ENCODE measurements at regions not wholly inside any gene's neighbourhood (a gene's known extent, or its start where the extent isn't known, plus 50 kb on each side); places are given as distances from the start of the nearest gene placed in this dataset.

DNA sequence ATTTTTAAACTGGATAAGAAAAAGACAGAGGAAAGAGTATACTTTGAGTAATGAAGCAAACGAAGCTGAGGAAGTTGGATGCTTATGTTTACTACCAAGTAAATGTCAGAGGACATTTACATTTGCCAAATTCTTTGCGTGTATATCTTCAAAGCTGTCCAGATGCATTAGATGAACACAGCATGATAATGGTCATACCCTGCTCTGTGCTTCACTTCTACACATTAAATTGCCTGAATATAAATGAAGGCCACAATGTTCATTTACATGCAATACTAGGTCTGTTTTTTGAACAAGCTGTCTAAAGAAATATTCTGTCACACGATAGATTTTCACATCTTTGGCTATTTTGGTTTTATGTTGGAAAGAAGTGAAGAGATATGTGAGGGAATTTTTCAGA lies 405.8 kb upstream of the ADAMTS9 start:
- in situ Hi-C loops (cut with HindIII; ENCODE audit: low pct_ligation_motif_present, low sequenced_read_pairs), result no loop called here
- TF ChIP-seq, protein P1, sequence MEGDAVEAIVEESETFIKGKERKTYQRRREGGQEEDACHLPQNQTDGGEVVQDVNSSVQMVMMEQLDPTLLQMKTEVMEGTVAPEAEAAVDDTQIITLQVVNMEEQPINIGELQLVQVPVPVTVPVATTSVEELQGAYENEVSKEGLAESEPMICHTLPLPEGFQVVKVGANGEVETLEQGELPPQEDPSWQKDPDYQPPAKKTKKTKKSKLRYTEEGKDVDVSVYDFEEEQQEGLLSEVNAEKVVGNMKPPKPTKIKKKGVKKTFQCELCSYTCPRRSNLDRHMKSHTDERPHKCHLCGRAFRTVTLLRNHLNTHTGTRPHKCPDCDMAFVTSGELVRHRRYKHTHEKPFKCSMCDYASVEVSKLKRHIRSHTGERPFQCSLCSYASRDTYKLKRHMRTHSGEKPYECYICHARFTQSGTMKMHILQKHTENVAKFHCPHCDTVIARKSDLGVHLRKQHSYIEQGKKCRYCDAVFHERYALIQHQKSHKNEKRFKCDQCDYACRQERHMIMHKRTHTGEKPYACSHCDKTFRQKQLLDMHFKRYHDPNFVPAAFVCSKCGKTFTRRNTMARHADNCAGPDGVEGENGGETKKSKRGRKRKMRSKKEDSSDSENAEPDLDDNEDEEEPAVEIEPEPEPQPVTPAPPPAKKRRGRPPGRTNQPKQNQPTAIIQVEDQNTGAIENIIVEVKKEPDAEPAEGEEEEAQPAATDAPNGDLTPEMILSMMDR (IDR thresholded peaks at IDR 0.05; ENCODE audit: low read depth, low read length, missing control alignments), result no peak
- Histone ChIP-seq H3K27me3 (replicated peaks) (no peaks in the 10 kb centered on the region), H3K4me3 (ENCODE audit: low read depth, low read length) (no peak overlapping the region), H3K27ac (no peak overlapping the region), H3K36me3 (replicated peaks) (no peaks in the 10 kb centered on the region)
- DNase-seq, result no peak

DNA sequence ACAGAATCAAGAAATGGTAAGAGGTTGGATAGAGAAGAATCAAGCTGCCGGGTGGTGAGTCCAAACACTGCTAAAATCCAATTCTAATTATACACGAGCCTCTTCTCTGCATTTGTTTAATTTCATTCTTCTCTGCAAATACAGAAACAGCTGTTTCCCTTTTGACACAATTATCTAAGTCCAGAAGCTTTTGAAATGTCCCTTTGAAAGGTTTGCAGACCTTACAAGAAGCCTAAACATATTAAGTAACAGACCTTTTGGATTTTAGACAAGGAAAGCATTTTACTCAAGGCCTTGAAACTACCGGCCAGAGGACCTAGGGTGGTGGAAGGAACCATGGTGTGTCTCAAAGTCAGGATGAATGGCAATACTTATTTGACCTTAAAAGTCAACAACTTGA lies 403.8 kb upstream of the ADAMTS9 start:
- H3K27me3 ChIP-seq (replicated peaks), result no peaks in the 10 kb centered on the region
- DNase-seq, result no peak
- H3K27ac ChIP-seq, result no peak overlapping the region
- H3K36me3 ChIP-seq (replicated peaks), result no peaks in the 10 kb centered on the region
- no peak overlapping the region for H3K4me3 ChIP-seq (ENCODE audit: low read depth, low read length)
- in situ Hi-C loops (cut with HindIII; ENCODE audit: low pct_ligation_motif_present, low sequenced_read_pairs), result no loop called here
- TF ChIP-seq, protein P1 (IDR thresholded peaks at IDR 0.05; ENCODE audit: low read depth, low read length, missing control alignments), result no peak

DNA sequence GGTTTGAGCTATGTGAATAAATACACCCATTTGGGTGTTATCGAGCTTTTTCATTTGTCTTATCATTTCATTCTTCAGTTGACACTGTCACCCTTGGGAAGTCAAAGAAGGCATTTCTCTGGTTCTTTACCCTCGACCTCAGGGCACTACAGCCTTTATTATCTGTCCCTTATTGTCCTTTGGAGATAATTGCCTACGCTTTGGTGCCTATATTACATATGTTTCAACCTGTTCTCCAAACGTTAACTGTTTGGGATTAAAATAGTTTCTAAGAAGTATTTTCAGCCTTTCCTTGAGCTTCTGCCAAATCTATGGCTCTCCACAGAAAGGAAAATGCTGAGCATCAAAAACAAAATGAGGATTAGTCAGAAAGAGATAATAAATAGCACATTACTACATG lies 395.4 kb upstream of the ADAMTS9 start:
- no peak for DNase-seq
- in situ Hi-C loops (cut with HindIII; ENCODE audit: low pct_ligation_motif_present, low sequenced_read_pairs), result no loop called here
- Histone ChIP-seq H3K4me3 (ENCODE audit: low read depth, low read length) (no peak overlapping the region), H3K36me3 (replicated peaks) (no peaks in the 10 kb centered on the region), H3K27me3 (replicated peaks) (no peaks in the 10 kb centered on the region), H3K27ac (no peak overlapping the region)
- TF ChIP-seq, protein P1 (IDR thresholded peaks at IDR 0.05; ENCODE audit: low read depth, low read length, missing control alignments), result no peak

DNA sequence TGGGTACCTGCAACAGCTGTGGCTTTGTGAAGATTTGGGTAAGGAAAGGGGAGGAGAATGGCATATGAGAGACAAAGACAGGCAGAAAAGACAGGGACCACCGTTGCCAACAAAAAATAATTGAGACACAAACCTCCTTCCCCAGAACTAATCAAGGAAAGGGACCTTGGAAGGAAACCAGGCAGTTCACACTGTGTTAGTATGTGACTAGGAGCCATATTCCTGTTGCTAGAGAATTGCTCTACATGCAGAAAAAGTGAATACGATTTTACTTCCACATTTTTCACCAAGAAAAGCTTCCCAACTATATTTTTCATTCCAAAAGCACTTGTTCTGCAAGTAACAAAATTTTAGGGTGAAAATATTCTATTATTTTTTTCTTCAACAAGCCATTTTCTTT lies 393.7 kb upstream of the ADAMTS9 start:
- in situ Hi-C loops (cut with HindIII; ENCODE audit: low pct_ligation_motif_present, low sequenced_read_pairs), result no loop called here
- Histone ChIP-seq H3K36me3 (replicated peaks) (no peaks in the 10 kb centered on the region), H3K4me3 (ENCODE audit: low read depth, low read length) (no peak overlapping the region), H3K27me3 (replicated peaks) (no peaks in the 10 kb centered on the region), H3K27ac (no peak overlapping the region)
- TF ChIP-seq, protein P1 (IDR thresholded peaks at IDR 0.05; ENCODE audit: low read depth, low read length, missing control alignments), result no peak
- no peak for DNase-seq

DNA sequence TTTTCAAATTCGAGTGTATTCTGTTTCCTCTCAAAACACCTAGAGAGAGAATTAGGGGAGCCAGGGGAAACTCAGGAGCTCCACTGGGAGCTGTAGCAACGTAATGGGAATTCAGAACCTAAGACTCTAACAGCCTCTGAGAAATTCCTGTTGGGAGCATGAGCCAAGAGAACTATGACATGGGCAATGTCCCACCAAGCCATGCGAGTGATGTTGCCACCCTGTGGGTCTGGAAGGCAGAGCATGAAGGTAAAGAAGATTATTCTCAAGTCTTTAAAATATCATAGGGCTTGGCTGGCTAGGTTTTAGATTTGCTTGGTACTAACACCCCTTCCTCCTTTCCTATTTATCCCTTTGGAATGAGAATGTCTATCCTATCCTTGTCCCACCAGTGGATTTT lies 392.6 kb upstream of the ADAMTS9 start:
- no peaks in the 10 kb centered on the region for H3K36me3 ChIP-seq (replicated peaks)
- no peaks in the 10 kb centered on the region for H3K27me3 ChIP-seq (replicated peaks)
- TF ChIP-seq, protein P1 (IDR thresholded peaks at IDR 0.05; ENCODE audit: low read depth, low read length, missing control alignments), result peak; percentile 39
- in situ Hi-C loops (cut with HindIII; ENCODE audit: low pct_ligation_motif_present, low sequenced_read_pairs), result no loop called here
- H3K27ac ChIP-seq, result no peak overlapping the region
- DNase-seq, result no peak
- no peak overlapping the region for H3K4me3 ChIP-seq (ENCODE audit: low read depth, low read length)

DNA sequence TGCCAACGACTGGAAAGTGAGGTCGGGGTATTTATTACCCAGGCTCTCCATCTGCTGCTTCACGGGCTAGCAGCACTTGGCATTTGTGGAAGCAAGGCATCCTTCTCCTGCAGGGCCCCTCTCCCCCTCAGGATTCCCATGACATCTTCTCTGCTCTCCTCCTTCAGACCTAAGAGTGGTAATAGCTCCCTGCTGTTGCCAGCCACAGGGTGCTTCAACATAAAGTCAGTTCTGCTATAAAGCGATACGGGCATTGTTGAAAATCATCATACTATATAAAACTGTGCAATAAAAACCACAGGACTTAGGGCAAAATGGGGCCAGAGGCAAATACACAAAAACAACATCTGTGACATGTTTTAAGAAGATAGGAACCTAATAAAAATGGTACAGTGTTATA lies 391.8 kb upstream of the ADAMTS9 start:
- TF ChIP-seq, protein P1 (IDR thresholded peaks at IDR 0.05; ENCODE audit: low read depth, low read length, missing control alignments), result no peak
- no peak overlapping the region for H3K4me3 ChIP-seq (ENCODE audit: low read depth, low read length)
- no peaks in the 10 kb centered on the region for H3K36me3 ChIP-seq (replicated peaks)
- no peak overlapping the region for H3K27ac ChIP-seq
- H3K27me3 ChIP-seq (replicated peaks), result no peaks in the 10 kb centered on the region
- no peak for DNase-seq
- in situ Hi-C loops (cut with HindIII; ENCODE audit: low pct_ligation_motif_present, low sequenced_read_pairs), result no loop called here

All from brain microvascular endothelial cell (primary cell).